ENCODE measurements at regions not wholly inside any gene's neighbourhood (a gene's known extent, or its start where the extent isn't known, plus 50 kb on each side); places are given as distances from the start of the nearest gene placed in this dataset.

DNA sequence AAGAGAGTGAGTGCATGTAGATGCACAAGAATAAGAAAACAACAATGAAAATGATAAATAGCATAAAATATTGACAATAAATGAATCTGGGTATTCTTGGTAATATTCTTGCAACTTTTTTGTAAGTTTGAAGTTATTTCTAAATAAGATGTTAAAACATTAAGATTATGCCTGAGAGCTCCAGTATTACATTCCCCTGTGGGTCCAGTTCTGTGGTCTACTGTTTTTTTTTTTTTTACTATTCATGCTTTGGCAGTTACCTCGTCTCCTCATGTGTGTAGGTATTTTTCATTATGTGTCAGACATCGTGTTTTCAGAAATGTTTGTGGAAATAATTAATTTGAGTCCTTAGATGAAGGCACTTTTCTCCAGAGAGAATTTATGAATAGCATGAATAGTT, 386.2 kb downstream of the AACS start:
- Mint-ChIP-seq H3K27ac (no peak overlapping the region), H3K4me3 (no peak overlapping the region), H3K27me3 (ENCODE audit: insufficient read depth, low read depth, poor library complexity) (no peaks in the 10 kb centered on the region), H3K4me1 (peaks cover 17% of the 10 kb centered on the region), H3K36me3 (ENCODE audit: low read depth) (peaks cover 10% of the 10 kb centered on the region; the same call in 2 of the 3 replicates), H3K9me3 (peaks cover 4% of the 10 kb centered on the region; the same call in 1 of the 3 replicates)
- Histone ChIP-seq H3K4me3 (no peak overlapping the region), H3K4me1 (ENCODE audit: insufficient read depth) (peaks cover 8% of the 10 kb centered on the region; the same call in 1 of the 2 replicates), H3K9me2 (ENCODE audit: insufficient read depth) (no peaks in the 10 kb centered on the region), H3K36me3 (ENCODE audit: insufficient read depth) (no peaks in the 10 kb centered on the region), H2AFZ (no peak overlapping the region), H3K27me3 (ENCODE audit: insufficient read depth) (no peaks in the 10 kb centered on the region), H3F3A (replicated peaks; ENCODE audit: low read depth) (no peaks in the 10 kb centered on the region), H4K20me1 (replicated peaks; ENCODE audit: insufficient read depth) (peaks cover 4% of the 10 kb centered on the region; the same call in 1 of the 2 replicates), H3K4me2 (no peak overlapping the region), H3K79me2 (replicated peaks; ENCODE audit: insufficient read depth) (no peaks in the 10 kb centered on the region), H3K27ac (ENCODE audit: low read depth) (no peak overlapping the region)
- TF ChIP-seq, protein P1, sequence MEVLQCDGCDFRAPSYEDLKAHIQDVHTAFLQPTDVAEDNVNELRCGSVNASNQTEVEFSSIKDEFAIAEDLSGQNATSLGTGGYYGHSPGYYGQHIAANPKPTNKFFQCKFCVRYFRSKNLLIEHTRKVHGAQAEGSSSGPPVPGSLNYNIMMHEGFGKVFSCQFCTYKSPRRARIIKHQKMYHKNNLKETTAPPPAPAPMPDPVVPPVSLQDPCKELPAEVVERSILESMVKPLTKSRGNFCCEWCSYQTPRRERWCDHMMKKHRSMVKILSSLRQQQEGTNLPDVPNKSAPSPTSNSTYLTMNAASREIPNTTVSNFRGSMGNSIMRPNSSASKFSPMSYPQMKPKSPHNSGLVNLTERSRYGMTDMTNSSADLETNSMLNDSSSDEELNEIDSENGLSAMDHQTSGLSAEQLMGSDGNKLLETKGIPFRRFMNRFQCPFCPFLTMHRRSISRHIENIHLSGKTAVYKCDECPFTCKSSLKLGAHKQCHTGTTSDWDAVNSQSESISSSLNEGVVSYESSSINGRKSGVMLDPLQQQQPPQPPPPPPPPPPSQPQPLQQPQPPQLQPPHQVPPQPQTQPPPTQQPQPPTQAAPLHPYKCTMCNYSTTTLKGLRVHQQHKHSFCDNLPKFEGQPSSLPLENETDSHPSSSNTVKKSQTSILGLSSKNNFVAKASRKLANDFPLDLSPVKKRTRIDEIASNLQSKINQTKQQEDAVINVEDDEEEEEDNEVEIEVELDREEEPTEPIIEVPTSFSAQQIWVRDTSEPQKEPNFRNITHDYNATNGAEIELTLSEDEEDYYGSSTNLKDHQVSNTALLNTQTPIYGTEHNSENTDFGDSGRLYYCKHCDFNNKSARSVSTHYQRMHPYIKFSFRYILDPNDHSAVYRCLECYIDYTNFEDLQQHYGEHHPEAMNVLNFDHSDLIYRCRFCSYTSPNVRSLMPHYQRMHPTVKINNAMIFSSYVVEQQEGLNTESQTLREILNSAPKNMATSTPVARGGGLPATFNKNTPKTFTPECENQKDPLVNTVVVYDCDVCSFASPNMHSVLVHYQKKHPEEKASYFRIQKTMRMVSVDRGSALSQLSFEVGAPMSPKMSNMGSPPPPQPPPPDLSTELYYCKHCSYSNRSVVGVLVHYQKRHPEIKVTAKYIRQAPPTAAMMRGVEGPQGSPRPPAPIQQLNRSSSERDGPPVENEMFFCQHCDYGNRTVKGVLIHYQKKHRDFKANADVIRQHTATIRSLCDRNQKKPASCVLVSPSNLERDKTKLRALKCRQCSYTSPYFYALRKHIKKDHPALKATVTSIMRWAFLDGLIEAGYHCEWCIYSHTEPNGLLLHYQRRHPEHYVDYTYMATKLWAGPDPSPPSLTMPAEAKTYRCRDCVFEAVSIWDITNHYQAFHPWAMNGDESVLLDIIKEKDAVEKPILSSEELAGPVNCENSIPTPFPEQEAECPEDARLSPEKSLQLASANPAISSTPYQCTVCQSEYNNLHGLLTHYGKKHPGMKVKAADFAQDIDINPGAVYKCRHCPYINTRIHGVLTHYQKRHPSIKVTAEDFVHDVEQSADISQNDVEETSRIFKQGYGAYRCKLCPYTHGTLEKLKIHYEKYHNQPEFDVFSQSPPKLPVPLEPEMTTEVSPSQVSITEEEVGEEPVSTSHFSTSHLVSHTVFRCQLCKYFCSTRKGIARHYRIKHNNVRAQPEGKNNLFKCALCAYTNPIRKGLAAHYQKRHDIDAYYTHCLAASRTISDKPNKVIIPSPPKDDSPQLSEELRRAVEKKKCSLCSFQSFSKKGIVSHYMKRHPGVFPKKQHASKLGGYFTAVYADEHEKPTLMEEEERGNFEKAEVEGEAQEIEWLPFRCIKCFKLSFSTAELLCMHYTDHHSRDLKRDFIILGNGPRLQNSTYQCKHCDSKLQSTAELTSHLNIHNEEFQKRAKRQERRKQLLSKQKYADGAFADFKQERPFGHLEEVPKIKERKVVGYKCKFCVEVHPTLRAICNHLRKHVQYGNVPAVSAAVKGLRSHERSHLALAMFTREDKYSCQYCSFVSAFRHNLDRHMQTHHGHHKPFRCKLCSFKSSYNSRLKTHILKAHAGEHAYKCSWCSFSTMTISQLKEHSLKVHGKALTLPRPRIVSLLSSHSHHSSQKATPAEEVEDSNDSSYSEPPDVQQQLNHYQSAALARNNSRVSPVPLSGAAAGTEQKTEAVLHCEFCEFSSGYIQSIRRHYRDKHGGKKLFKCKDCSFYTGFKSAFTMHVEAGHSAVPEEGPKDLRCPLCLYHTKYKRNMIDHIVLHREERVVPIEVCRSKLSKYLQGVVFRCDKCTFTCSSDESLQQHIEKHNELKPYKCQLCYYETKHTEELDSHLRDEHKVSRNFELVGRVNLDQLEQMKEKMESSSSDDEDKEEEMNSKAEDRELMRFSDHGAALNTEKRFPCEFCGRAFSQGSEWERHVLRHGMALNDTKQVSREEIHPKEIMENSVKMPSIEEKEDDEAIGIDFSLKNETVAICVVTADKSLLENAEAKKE (CRISPR knock-in tag; IDR thresholded peaks at IDR 0.05): no peak
- TF ChIP-seq, protein P2, sequence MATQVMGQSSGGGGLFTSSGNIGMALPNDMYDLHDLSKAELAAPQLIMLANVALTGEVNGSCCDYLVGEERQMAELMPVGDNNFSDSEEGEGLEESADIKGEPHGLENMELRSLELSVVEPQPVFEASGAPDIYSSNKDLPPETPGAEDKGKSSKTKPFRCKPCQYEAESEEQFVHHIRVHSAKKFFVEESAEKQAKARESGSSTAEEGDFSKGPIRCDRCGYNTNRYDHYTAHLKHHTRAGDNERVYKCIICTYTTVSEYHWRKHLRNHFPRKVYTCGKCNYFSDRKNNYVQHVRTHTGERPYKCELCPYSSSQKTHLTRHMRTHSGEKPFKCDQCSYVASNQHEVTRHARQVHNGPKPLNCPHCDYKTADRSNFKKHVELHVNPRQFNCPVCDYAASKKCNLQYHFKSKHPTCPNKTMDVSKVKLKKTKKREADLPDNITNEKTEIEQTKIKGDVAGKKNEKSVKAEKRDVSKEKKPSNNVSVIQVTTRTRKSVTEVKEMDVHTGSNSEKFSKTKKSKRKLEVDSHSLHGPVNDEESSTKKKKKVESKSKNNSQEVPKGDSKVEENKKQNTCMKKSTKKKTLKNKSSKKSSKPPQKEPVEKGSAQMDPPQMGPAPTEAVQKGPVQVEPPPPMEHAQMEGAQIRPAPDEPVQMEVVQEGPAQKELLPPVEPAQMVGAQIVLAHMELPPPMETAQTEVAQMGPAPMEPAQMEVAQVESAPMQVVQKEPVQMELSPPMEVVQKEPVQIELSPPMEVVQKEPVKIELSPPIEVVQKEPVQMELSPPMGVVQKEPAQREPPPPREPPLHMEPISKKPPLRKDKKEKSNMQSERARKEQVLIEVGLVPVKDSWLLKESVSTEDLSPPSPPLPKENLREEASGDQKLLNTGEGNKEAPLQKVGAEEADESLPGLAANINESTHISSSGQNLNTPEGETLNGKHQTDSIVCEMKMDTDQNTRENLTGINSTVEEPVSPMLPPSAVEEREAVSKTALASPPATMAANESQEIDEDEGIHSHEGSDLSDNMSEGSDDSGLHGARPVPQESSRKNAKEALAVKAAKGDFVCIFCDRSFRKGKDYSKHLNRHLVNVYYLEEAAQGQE (IDR thresholded peaks at IDR 0.05; ENCODE audit: unreplicated experiment): no peak
- TF ChIP-seq ZNF331 (CRISPR knock-in tag; IDR thresholded peaks at IDR 0.05; ENCODE audit: low read depth) (no peak), POLR2AphosphoS5 (IDR thresholded peaks at IDR 0.05; ENCODE audit: low read depth) (no peak), JUNB (IDR thresholded peaks at IDR 0.05; ENCODE audit: unreplicated experiment) (no peak), EZH2phosphoT487 (IDR thresholded peaks at IDR 0.05; ENCODE audit: unreplicated experiment) (no peak), CREB1 (CRISPR knock-in tag; IDR thresholded peaks at IDR 0.05; ENCODE audit: low read depth) (no peak), EZH2 (IDR thresholded peaks at IDR 0.05; ENCODE audit: low read depth, unreplicated experiment) (no peak), NANOG (IDR thresholded peaks at IDR 0.05; ENCODE audit: borderline replicate concordance) (no peak), ZNF114 (CRISPR knock-in tag; IDR thresholded peaks at IDR 0.05) (no peak), STAT1 (IDR thresholded peaks at IDR 0.05; ENCODE audit: unreplicated experiment) (no peak)
- TF ChIP-seq, protein P3, sequence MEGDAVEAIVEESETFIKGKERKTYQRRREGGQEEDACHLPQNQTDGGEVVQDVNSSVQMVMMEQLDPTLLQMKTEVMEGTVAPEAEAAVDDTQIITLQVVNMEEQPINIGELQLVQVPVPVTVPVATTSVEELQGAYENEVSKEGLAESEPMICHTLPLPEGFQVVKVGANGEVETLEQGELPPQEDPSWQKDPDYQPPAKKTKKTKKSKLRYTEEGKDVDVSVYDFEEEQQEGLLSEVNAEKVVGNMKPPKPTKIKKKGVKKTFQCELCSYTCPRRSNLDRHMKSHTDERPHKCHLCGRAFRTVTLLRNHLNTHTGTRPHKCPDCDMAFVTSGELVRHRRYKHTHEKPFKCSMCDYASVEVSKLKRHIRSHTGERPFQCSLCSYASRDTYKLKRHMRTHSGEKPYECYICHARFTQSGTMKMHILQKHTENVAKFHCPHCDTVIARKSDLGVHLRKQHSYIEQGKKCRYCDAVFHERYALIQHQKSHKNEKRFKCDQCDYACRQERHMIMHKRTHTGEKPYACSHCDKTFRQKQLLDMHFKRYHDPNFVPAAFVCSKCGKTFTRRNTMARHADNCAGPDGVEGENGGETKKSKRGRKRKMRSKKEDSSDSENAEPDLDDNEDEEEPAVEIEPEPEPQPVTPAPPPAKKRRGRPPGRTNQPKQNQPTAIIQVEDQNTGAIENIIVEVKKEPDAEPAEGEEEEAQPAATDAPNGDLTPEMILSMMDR (conservative IDR thresholded peaks at IDR 0.05; ENCODE audit: low read depth in 2 of 2): no peak
- TF ChIP-seq, protein P4, sequence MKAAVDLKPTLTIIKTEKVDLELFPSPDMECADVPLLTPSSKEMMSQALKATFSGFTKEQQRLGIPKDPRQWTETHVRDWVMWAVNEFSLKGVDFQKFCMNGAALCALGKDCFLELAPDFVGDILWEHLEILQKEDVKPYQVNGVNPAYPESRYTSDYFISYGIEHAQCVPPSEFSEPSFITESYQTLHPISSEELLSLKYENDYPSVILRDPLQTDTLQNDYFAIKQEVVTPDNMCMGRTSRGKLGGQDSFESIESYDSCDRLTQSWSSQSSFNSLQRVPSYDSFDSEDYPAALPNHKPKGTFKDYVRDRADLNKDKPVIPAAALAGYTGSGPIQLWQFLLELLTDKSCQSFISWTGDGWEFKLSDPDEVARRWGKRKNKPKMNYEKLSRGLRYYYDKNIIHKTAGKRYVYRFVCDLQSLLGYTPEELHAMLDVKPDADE (IDR thresholded peaks at IDR 0.05): no peak
- ATAC-seq (no peak), DNase-seq (ENCODE audit: low spot score) (no peak)
